Stimulated activated CD4-positive, alpha-beta T cell treated with anti-CD3 and anti-CD28 coated beads, Interleukin-15, amount 100 ng/mL, for 24 hours (primary cell): ENCODE measurements at regions not wholly inside any gene's neighbourhood (a gene's known extent, or its start where the extent isn't known, plus 50 kb on each side); places are given as distances from the start of the nearest gene placed in this dataset.

Experiments used
- DNase-seq: peaks from one replicate; pipeline ENCODE4 v3.0.0-alpha.2; 2020

DNA sequence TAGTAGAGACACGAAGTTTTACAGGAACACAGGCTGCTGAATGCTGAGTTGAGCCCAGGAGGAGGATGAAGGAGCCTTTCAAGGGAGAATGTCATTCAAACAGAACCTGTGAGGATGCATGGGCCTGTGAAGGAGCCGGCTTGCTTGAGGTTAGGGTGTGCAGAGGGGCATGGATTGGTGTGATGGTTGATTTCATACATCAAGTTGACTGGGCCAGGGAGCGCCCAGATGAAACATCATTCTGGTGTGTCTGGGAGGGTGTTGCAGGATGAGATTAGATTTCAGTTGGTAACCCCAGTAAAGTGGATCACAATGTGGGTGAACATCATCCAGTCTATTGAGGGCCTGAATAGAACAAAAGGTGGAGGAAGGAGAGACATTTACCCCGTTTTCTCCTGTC is 243.6 kb downstream of the EDEM1 start:
- no peak for DNase-seq

DNA sequence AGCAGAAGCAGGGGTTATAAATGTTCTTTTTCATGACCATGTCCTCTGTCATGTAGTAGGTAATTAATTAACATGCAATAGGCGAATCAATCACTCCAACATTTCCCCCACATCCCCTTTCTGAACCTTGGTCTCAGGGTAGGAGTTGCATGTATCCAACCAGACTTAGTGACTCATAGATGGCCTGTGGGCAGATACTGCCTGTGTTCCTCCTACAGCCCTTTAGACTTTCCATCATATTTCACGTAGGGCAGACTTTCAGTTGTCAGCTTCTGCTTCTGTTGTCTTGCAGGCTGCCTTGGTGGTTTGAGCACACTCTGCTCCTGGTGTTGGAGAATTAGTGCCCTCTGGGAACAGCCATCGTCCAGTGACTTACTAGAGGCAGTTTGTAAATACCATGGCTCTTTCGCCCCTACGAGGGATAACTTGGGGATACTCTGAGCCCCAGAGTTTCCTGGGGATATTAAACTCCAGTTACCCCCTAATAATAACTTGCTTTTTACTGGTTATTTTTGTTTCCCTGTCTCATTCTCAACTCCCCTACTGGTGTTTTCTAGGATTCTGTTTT is 244.4 kb downstream of the EDEM1 start:
- no peak for DNase-seq

DNA sequence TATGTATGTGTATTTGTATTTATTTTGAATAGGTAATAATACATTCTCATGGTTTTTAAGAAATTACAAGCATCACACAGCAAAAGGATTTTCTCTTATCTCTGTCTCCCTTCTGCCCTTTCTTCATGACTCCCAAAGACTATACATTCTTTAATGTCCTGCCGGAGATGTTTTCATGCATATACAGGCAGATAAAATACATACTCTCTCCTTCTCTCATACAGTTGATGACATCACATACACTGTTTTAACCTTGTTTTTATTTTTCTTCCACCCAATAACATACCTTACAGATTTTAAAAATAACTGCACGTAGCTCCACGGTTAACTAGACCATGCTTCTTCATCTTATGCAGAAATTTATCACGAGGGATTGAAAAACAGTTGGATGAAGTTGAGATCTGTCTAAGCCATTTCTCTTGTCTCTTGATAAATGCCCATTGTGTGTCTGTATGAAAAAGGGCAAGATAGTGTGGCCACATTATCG is 249.8 kb downstream of the EDEM1 start:
- DNase-seq = no peak

DNA sequence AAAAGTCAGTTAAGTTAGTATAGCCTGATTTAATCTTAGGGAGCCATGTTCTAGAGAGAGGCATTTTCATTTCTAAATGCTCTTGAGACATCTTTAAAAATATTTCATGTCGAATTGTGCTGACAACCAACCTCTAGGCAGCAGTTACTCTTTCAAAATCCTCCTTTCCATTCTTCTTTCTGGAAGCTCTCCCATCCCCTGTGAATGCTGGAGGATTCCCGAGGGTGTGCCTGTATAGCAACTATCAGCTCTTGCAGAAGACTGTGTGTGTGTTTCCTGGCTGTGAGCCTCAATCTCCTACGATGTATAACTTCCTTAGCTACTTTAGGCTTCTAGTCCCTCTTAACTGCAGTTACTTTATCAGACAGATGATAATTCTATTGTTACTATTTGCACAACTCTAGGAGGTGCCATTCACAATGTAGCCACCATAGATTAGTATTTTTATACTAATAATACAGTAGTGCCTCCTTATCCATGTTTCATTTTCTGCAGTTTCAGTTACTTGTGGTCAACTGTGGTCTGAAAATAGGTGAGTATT is 250.3 kb downstream of the EDEM1 start:
- no peak for DNase-seq

DNA sequence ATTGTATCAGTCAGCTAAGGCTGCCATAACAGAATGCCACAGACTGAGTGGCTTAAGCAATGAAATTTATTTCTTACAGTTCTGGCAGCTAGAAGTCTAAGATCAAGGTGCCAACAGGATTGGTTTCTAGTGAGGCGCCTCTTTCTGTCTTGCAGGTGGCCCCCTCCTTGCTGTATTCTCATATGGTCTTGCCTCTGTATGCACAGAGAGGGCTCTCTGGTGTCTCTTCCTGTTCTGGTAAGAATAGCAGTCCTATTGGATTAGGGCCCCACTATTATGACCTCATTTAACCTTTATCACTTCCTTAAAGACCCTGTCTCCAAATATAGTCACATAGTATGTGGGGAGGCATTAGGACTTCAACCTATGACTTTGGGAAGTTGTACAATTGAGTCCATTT is 253.9 kb downstream of the EDEM1 start:
- DNase-seq = no peak

DNA sequence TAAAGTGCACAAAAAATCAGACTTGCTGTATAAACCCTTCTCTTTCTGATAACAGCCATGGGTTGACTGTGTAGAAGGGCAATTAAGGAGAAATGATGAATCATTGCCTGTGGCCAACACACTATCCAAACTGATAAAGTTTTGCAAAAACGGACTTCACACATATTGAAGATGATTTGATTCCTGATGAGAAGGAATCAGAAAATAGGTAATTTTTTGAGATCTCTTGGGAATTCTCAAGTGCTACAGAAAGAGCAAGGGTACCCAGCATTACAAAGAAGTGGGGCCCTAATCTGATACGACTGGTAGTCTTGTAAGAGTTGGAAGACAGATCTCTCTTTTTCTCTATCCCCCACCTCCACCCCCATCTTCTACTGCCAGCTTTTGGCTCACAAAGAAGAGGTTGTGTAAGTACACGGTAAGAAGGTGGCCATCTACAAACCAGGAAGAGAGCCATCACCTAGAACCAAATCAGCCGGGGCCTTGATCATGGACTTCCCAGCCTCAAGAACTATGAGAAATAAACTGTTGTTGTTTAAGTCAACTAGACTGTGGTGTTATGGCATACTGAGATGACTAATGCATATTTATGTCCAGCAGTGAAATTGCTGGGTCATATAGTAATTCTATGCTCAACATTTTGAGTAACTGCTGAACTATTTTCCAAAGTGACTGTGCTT is 254.7 kb downstream of the EDEM1 start:
- no peak for DNase-seq

DNA sequence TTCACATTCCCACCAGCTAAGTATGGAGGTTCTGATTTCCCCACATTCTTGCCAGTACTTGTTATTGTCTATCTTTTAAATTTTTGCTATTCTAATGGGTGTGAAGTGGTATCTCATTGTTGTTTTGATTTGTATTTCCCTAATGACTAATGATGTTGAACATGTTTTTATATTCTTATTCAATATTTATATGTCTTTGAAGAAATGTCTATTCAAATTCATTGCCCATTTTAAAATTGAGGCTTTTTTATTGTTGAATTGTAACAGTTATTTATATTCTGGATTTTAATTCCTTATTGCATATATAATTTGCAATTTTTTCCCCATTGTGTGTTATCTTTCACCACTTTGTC is 255.3 kb downstream of the EDEM1 start:
- DNase-seq = no peak

DNA sequence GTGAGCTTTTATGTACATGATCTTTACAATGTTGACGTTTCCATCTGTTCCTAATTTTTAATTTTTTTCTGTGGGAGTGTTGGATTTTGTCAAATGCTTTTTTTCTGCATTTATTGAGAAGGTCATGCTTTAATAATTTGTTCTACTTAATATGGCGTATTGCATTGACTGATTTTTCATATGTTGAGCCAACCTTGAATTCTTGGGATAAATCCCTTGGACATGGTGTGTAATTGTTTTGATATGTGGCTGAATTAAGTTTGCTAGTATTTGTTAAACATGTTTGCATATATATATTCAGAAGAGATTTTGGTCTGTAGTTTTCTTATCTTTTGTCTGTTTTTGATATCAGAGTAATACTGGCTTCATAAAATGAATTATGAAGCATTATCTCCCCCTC is 256.7 kb downstream of the EDEM1 start:
- DNase-seq = no peak

DNA sequence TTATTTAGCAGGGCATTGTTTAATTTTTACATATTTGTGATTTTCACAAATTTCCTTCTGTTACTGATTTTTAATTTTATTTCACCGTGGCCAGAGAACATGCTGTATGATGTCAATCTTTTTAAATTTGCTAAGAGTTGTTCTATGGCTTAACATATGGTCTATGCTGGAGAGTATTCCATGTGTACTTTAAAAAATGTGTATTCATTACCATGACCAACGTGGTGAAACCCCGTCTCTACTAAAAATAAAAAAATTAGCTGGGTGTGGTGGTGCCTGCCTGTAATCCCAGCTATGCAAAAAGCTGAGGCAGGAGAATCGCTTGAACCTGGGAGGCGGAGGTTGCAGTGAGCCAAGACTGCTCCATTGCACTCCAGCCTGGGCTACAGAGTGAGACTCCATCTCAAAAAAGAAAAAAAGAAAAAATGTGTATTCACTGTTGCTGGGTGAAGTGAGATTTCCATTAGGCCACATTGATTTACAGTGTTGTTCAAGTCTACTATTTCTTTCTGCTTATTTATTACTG is 258.2 kb downstream of the EDEM1 start:
- no peak for DNase-seq

DNA sequence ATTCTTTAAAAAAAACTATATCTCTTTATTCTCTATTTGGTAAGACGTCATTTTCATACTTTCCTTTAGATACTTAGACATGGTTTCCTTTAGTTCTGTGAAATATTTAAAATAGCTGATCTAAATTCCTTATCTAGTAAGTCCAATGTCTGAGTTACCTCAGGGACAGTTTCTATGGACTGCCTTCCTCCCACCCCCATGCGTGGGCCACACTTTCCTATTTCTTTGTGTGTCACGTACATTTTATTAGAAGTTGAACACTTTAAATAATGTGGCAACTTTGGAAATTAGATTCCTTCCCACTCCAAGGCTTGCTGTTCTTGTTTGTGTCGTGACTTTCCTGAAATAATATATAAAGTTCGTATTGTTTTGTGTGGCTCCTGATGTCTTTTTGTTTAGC is 260.7 kb downstream of the EDEM1 start:
- no peak for DNase-seq

DNA sequence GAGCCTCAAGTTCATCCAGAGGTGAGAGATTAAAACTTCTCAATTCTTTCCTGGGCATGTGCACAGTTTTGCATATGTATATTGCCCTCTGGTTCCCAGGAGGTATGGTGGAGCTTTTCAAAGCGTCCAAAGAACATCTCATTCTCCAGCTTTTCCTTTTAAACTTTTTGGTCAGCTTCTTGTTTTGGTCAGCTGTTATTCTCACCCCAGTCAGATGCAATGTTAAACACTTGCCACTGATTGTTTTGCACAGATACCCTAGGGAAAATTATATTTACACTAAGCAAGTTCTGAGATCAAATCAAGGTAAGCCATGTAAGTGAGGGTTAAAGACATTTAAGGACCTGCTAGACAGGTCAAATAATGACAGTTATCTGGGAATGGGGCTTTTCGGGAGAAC is 261.3 kb downstream of the EDEM1 start:
- DNase-seq = no peak

DNA sequence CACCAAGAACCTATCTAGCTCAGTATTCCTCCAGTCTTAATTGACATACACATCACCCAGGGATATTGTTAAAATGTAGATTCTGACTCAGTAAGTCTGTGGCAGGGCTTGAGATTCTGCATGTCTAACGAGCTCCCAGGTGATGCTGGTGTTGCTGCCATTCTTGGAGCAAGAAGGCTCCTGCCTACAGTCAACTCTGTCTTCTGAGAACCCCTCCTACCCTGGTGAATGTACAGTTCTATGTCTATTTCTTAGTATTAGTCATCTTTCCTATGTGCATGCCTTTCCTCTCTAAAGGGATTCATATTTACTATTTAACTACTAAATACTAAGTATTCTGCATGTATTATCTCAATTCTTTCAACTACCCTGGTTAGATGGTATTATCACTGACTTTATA is 268.7 kb downstream of the EDEM1 start:
- DNase-seq = no peak

DNA sequence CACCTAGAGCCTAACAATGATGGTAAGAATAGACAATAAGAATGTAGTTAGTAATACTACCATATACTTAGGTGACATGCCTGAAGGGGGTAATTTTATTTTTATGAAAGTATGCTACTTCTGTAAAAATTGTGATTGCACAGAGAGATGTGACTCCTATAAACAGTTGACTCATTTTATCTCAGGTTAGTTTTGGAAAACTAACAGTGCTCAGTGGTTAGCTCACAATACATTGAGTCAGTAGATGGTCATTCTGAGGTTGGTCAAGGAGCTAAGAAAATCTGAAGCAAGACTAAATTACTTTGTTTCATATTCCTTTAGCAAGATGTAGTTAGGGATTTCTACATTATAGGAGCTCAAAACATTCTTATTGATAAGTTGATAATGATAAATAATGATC is 271.0 kb downstream of the EDEM1 start:
- DNase-seq = no peak

DNA sequence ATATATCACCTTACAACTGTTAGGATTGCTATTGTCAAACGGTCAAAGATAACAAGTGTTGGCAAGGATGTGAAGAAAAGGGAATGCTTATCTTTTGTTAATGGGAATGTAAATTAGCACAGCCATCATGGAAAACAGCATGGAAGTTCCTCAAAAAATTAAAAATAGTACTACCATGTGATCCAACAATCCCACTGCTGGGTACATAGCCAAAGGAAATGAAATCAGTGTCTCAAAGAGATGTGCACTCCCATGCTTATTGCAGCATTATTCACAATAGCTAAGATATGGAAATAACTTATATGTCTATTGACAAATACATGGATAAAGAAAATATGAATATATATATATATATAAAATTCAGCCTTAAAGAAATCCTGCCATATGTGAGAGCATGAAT is 274.6 kb downstream of the EDEM1 start:
- no peak for DNase-seq

DNA sequence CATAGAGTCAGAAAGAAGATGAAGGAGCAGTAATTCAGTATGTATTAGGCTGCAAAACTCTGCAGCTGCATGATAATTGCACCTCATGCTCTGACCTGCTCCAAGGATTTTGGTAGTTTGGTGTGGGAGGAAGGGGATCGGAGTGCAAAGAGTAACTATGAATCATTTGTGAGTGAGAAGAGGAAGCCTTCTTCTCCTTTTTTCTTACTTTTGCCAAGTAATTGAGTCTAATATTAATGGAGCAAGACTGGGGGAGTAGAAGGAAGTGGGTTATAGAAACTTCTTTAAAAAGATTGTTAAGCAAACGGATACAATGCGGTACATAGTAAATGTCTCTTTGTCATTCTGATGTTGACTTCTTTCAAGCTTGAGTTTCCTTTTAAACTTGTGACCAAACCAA is 276.5 kb downstream of the EDEM1 start:
- DNase-seq = no peak

DNA sequence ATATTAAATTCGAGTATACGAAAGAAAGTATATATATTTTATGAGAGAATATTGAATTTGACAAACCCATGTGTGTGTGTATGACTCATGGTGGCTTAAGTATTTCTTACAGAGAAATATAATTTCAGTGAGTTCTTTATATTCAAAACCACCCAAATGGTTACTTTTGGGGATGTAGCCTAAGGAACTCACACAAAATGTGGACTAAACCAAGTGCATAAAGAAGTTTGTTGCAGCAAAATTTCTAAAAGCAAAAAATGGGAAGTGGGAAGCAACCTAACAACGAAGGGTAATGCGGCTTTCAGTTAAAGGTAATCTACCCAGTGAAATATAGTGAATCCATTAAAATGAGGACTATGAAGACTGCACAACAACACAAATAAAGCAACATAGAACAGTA is 277.1 kb downstream of the EDEM1 start:
- DNase-seq = no peak

DNA sequence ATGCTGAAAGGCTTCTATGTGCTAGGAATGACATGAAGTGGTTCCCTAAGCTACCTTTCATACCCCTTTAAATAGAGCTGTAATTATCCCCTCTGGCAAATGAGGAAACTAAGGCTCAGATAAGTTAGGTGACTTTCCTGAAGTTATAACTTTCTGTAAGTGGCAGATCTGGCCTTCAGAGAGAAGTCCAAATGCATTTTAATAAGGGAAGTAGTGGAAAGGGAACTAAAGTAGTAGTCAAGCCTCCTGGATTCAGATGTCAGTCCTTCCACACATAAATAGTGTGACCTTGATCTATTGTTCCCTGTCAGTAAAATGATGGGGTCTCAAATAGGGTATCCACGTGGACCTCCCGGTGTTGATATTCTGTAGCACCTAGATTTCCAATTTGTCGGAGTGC is 277.7 kb downstream of the EDEM1 start:
- no peak for DNase-seq

DNA sequence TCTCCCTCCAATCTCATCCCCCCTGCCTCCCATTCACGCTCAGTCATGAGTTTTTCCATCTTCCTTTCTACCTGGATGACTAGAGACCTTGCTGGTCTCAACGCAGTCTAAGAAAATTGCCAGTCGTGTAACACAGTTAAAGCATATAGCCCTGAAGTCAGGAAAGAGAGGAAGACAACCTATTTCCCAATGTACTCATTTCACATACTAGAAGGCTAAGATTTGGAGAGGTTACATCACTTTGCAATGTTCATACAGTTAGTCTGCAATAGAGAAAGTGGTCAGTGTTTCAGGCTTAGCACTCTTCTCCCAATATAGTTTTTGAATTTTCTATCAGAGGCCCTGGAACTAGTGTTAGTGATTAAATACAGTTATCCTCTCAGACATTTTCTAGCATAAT is 278.6 kb downstream of the EDEM1 start:
- DNase-seq = no peak

DNA sequence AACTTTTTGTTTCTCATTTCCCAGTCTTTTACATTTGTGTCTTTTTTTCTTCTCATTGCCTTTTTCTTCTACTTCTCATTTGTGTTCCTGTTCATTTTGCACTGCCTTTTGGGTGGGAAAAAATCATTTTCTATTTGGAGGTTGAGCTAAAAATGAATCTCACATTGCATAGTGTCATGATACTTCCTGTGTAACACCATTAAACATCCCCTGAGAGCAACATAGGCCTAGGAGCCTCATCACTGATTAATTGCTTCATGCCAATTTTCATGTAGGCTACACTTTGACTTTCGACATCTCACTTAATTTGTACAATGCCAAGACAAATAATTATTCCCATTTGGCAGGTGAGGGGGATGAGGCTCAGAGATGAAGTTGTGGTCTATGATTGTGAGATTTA is 279.2 kb downstream of the EDEM1 start:
- DNase-seq = no peak

DNA sequence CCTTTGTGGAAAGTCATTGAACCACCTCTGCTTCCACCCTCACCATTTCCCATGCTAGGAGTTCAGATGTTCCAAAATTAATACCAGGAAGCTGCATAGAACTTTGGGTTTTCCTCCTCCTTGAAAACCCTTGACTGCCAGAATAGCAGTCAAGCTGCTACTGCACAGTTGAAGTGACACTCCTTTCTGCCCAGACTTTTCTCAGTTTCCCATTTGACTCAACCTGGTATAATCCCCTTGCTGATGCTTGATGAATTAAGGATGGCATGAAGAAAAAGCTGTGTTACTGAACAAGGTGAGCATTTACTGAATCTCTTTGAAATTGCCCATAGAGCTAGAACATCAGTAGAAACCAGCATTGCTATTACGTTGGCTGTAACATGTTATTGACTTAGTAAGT is 286.0 kb downstream of the EDEM1 start:
- no peak for DNase-seq

DNA sequence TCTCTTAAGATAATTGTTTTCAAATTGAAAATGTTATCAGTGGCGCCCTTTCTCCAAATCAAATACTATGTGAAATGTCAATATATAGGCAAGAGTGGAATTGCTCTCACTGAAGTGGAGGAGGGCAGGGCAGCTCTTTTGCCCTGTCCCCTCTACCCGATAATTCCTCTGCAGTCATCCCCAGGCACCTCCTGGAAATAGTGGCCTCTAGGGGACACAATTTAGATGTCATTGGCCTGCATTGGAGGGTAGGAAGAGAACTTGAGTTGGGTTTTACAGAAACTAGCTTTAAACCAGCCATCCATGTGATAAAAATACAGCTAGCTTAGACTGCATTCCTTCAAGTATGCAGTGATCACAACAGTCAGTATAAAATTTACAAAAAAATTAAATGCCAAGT is 288.9 kb downstream of the EDEM1 start:
- no peak for DNase-seq

DNA sequence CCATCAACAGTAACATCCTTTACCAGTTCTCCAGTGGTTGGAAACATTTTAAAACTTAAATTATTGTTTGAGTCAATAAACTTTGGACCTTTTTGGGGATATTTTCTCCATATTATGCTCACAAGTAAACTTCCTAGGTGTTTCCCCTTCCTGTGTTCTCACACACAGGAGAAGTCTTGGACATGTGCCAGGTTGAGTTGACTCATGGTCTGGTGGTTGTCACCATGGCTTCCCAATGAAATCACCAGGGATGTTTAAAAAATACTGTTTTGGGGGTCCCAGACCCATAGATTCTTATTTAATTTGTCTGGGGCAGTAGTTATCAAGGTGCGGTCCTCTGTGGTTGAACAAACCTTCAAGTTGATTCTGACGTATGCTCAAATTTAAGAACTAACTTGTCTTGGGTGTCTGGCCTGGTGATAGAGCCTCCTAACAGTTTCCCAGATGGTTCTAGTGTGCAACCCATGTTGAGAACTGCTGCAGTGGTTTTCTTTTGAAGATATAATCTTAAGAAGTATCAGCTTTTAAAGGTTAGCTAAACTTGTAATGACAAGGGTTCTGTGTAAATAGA is 291.8 kb downstream of the EDEM1 start:
- peak; percentile 4 for DNase-seq

DNA sequence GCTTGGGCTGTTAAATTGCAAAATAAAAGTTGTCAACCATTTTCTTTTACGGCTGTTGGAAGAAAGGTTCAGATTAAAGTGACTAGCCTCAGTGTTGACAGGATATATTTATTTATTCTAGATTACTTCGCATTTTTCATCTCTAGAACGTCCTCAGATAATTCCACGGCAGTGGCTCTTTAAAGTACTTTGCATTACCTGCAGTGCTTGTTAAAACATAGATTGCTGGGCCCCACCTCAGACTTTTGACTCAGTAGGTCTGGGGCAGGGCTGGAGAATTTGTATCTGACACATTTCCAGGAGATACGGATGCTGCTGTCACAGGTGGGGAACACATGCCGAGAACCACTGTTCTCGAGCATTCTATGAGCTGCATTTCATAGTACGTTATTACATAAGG is 292.7 kb downstream of the EDEM1 start:
- DNase-seq = no peak

DNA sequence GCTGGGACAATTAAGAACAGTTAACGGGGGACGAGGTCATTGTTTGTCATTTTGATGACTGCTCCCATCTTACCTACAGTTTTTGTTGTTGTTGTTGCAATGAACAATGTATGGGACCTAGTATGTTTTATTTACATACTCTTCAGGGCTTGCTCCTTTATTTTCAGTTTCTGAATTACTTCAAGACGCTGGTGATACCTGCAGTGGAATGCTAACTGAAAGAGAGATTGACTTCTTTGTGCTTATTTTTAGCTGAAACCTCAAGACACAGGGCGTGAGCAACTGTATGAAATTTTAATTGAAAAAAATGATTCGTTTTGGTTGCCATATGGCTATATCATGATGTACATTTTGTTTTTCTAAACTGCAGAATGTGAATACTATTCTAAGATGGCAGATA is 297.9 kb downstream of the EDEM1 start:
- DNase-seq = no peak
